ENCODE measurements at regions not wholly inside any gene's neighbourhood (a gene's known extent, or its start where the extent isn't known, plus 50 kb on each side); places are given as distances from the start of the nearest gene placed in this dataset.

DNA sequence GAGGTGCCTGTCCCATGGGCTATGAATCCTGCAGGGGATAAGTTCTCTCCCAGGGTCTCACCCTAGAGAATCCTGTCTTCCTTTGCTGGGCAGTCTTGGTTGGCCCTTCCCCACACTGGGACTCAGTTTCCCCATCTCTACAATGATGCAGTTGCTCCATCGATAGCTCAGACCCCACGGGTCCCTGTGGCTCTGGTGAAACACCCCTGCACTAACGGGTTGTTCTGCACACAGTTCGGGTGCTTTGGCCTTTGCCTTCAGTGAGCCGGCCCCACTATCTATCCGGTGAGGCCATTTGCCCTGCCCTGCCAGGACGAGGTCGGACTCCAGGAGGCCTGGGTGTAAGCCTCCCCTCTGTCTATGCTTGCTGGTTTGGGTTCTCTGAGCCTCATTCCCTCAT, 76.5 kb upstream of the PCBD1 start:
- TF ChIP-seq, protein P1, sequence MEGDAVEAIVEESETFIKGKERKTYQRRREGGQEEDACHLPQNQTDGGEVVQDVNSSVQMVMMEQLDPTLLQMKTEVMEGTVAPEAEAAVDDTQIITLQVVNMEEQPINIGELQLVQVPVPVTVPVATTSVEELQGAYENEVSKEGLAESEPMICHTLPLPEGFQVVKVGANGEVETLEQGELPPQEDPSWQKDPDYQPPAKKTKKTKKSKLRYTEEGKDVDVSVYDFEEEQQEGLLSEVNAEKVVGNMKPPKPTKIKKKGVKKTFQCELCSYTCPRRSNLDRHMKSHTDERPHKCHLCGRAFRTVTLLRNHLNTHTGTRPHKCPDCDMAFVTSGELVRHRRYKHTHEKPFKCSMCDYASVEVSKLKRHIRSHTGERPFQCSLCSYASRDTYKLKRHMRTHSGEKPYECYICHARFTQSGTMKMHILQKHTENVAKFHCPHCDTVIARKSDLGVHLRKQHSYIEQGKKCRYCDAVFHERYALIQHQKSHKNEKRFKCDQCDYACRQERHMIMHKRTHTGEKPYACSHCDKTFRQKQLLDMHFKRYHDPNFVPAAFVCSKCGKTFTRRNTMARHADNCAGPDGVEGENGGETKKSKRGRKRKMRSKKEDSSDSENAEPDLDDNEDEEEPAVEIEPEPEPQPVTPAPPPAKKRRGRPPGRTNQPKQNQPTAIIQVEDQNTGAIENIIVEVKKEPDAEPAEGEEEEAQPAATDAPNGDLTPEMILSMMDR (IDR thresholded peaks at IDR 0.05) = no peak
- TF ChIP-seq POLR2A (IDR thresholded peaks at IDR 0.05) = no peak

All from testis (tissue), 2 donors.